Esophagus muscularis mucosa (tissue), 4 donors: ENCODE measurements at regions not wholly inside any gene's neighbourhood (a gene's known extent, or its start where the extent isn't known, plus 50 kb on each side); places are given as distances from the start of the nearest gene placed in this dataset.
"Not testable (repeated sequence)": the region's sequence is repeated elsewhere in the genome, so short reads cannot be mapped to it uniquely, and the experiment has no call there.

Experiments used
- DNase-seq: peaks from one replicate; pipeline ENCODE4 v3.0.0-alpha.2; 2017; ENCODE audit errors: extremely low spot score
- H3K27ac ChIP-seq, 4 donors: fragments of 200-600 bp; sonication (generic); replicated peaks in 1 of 4; 1 replicate in 3 of 4; 2 replicates in 1 of 4; pipeline ENCODE4 v1.5.1; 2016 to 2019; ENCODE audit warnings: mild to moderate bottlenecking in 1 of 4
- H3K27me3 ChIP-seq, 4 donors: fragments of 200-600 bp; sonication (generic); one replicate each; pipeline versions ENCODE4 v1.5.1 to v1.6.0; 2016 to 2019
- H3K36me3 ChIP-seq, 4 donors: fragments of 200-600 bp; sonication (generic); one replicate each; pipeline ENCODE4 v1.5.1; 2016 to 2019
- H3K4me1 ChIP-seq, 4 donors: fragments of 200-600 bp; sonication (generic); one replicate each; pipeline ENCODE4 v1.5.1; 2016 to 2019
- H3K4me3 ChIP-seq, 4 donors: fragments of 200-600 bp; sonication (generic); 1 replicate in 2 of 4; 2 replicates in 2 of 4; pipeline ENCODE4 v1.5.1; 2016 to 2019; ENCODE audit warnings: mild to moderate bottlenecking in 4 of 4, moderate library complexity in 1 of 4
- H3K9me3 ChIP-seq, 4 donors: fragments of 200-600 bp; sonication (generic); 1 replicate in 3 of 4; 2 replicates in 1 of 4; pipeline ENCODE4 v1.5.1; 2016 to 2019
- EP300 ChIP-seq: sonication (generic); formaldehyde crosslinking; IDR thresholded peaks from one replicate; pipeline ENCODE4 v1.6.1; 2017; ENCODE audit warnings: antibody characterized with exemption
- POLR2A ChIP-seq: fragments of 450-650 bp; IDR thresholded peaks from one replicate; pipeline ENCODE4 v1.6.1; 2017; ENCODE audit warnings: antibody characterized with exemption, moderate library complexity, mild to moderate bottlenecking, low read depth
- POLR2AphosphoS5 ChIP-seq, 2 donors: sonication (generic); formaldehyde crosslinking; IDR thresholded peaks; one replicate each; pipeline ENCODE4 v1.6.1; 2017; ENCODE audit warnings: antibody characterized with exemption in 2 of 2
- WGBS: methylation state at CpG from one replicate; pipeline ENCODE4 v1.1.5; 2018; 5-methylcytosine and 5-hydroxymethylcytosine counted together
- intact Hi-C: fragments of 100-400 bp; cut with DNase I; formaldehyde crosslinking; loops from one replicate; pipeline ENCODE4 v1.15.1; 2023
- TF ChIP-seq, protein P1 (sequence below), 3 experiments: fragments of 200-600 bp in 2 of 3; fragments of 450-650 bp in 1 of 3; sonication (generic) in 2 of 3; IDR thresholded peaks; one replicate each; pipeline ENCODE4 v1.5.1; 2017 to 2019; ENCODE audit warnings: antibody characterized with exemption in 3 of 3, mild to moderate bottlenecking in 2 of 3, moderate library complexity in 1 of 3

DNA sequence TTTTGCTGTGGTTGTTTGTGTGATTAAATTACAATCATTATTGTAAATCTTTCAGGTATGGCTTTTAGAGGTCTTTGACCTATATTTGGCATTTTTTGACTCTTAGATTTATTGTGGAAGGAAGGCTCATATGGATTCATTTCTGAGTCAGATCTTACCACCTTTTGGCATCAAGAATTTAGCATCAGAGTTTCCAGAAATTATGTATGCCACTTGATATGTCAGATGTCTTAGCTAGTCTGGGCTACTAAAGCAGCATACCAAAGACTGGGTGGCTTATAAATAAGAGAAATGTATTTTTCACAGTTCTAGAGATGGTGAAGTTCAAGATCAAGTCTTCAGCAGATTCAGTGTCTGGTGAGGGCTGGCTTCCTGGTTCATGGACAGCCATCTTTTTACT is 129.5 kb upstream of the PZP start:
- no peak for DNase-seq
- H3K27ac ChIP-seq: no peak overlapping the region
- no peaks in the 10 kb centered on the region for H3K4me1 ChIP-seq
- H3K36me3 ChIP-seq: no peaks in the 10 kb centered on the region
- H3K27me3 ChIP-seq: no peaks in the 10 kb centered on the region
- TF ChIP-seq POLR2A (no peak), EP300 (no peak), POLR2AphosphoS5 (IDR thresholded peaks at IDR 0.05) (no peak)
- TF ChIP-seq, protein P1, sequence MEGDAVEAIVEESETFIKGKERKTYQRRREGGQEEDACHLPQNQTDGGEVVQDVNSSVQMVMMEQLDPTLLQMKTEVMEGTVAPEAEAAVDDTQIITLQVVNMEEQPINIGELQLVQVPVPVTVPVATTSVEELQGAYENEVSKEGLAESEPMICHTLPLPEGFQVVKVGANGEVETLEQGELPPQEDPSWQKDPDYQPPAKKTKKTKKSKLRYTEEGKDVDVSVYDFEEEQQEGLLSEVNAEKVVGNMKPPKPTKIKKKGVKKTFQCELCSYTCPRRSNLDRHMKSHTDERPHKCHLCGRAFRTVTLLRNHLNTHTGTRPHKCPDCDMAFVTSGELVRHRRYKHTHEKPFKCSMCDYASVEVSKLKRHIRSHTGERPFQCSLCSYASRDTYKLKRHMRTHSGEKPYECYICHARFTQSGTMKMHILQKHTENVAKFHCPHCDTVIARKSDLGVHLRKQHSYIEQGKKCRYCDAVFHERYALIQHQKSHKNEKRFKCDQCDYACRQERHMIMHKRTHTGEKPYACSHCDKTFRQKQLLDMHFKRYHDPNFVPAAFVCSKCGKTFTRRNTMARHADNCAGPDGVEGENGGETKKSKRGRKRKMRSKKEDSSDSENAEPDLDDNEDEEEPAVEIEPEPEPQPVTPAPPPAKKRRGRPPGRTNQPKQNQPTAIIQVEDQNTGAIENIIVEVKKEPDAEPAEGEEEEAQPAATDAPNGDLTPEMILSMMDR (IDR thresholded peaks at IDR 0.05): no peak
- no peak overlapping the region for H3K4me3 ChIP-seq
- peaks cover 0 to 5% (median 2%) of the 10 kb centered on the region in 4 donors for H3K9me3 ChIP-seq
- intact Hi-C loops: no loop called here

GRCh38 chr12:9336375-9337011 is 128.3 kb upstream of the PZP start:
- H3K9me3 ChIP-seq, H3K4me1 ChIP-seq, DNase-seq, H3K27me3 ChIP-seq, H3K27ac ChIP-seq, H3K4me3 ChIP-seq, intact Hi-C loops, H3K36me3 ChIP-seq: not testable (repeated sequence)
- 89% methylated on average over 7 of the region's 7 CpGs for WGBS

DNA sequence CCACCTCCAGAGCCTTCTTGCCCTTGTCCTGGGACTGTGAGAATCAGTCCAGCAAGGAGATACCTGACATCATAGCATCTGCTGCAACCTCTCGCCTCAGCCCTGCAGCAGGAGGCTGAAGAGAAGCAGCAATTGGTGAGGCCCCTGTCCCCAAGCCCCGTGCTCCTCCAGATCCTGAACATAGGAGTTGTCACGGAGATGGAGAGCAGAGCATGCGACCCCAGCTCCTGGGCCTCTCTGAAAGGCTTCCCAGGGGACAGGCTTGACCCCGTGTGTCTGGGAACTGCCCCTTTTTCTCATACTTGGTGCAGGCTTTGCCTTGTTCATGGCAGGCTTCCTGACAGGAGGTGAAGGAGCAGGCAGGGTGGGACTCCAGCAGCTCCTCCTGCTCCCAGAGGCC is 127.7 kb upstream of the PZP start:
- H3K27ac ChIP-seq: no peak overlapping the region
- H3K4me3 ChIP-seq: no peak overlapping the region
- WGBS: 81% methylated on average over 3 of the region's 5 CpGs
- intact Hi-C loops: no loop called here
- no peaks in the 10 kb centered on the region for H3K36me3 ChIP-seq
- peaks cover 0 to 5% (median 2%) of the 10 kb centered on the region in 4 donors for H3K9me3 ChIP-seq
- no peak for DNase-seq
- peaks cover 0 to 6% (median 2%) of the 10 kb centered on the region in 4 donors for H3K4me1 ChIP-seq
- H3K27me3 ChIP-seq: no peaks in the 10 kb centered on the region
- TF ChIP-seq, protein P1 (IDR thresholded peaks at IDR 0.05): no peak
- TF ChIP-seq EP300 (no peak), POLR2AphosphoS5 (IDR thresholded peaks at IDR 0.05) (no peak), POLR2A (no peak)

DNA sequence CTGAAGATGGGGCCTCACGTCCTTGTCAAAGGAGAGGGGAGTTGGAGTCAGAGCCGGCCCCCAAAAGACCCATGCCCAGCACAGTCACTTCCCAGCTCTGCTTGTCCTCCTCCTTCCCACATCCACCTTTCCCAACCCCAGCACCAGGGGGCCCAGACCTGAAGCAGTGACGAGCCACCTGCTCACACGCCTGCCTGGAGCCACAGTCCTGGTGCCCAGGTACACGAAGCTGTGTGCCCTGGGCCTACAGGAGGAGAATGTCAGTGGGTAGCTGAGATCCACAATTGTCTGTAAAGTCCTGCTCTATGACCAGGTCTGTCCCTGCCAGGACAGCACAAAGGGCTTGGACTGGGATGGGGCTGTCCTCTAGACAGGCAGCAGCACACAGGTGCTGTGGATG is 126.8 kb upstream of the PZP start:
- intact Hi-C loops: loop anchor here (5.0 kb wide), 1 partner anchor 372 kb away; no protein-coding TSS in a partner anchor
- Histone ChIP-seq H3K27ac (no peak overlapping the region), H3K4me3 (no peak overlapping the region), H3K4me1 (peaks cover 0 to 6% (median 2%) of the 10 kb centered on the region in 4 donors), H3K9me3 (peaks cover 0 to 5% (median 2%) of the 10 kb centered on the region in 4 donors), H3K36me3 (no peaks in the 10 kb centered on the region), H3K27me3 (no peaks in the 10 kb centered on the region)
- WGBS: 78% methylated on average over 5 of the region's 5 CpGs
- TF ChIP-seq POLR2AphosphoS5 (IDR thresholded peaks at IDR 0.05): no peak
- TF ChIP-seq EP300: no peak
- TF ChIP-seq, protein P1 (IDR thresholded peaks at IDR 0.05): no peak
- no peak for TF ChIP-seq POLR2A
- no peak for DNase-seq

DNA sequence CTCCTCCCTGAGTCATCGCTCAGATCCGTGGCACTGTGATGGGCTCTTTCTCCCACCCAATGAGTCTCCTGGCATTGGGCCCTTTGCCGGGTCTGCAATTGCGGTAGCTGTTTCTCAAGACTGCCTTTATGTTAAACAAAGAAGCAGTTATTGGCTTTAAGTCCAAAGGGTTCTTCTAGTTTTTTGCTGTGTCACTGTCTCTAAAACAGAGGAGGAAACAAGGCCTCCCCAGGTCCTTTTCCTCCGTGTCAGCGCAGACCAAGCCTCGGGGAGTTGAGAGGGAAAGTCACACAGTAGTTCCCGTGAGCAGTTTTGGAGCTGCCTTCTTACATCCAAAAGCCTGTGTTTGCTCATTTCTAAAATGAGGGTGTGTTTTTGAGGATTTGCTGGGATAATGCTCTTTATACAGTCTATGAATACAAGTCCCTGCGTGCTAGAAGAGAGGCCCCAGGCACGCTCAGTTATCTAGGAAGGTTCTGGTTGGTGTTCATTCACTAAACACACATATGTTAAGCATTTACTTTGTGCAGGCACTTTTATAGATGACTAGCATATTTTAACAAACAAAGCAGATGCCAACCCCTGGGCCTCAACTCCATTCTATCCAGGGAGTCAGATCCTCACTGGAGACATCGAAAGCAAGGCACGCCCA is 126.0 kb upstream of the PZP start:
- TF ChIP-seq POLR2A (no peak), POLR2AphosphoS5 (IDR thresholded peaks at IDR 0.05) (no peak), EP300 (no peak)
- TF ChIP-seq, protein P1 (IDR thresholded peaks at IDR 0.05): no peak
- Histone ChIP-seq H3K27me3 (no peaks in the 10 kb centered on the region), H3K36me3 (no peaks in the 10 kb centered on the region), H3K9me3 (peaks cover 0 to 5% (median 2%) of the 10 kb centered on the region in 4 donors), H3K4me3 (no peak overlapping the region), H3K4me1 (peaks cover 0 to 6% (median 2%) of the 10 kb centered on the region in 4 donors), H3K27ac (no peak overlapping the region)
- intact Hi-C loops: loop anchor here (5.0 kb wide), 1 partner anchor 373 kb away; no protein-coding TSS in a partner anchor
- 75% methylated on average over 12 of the region's 12 CpGs for WGBS
- no peak for DNase-seq
